ENCODE measurements at regions not wholly inside any gene's neighbourhood (a gene's known extent, or its start where the extent isn't known, plus 50 kb on each side); places are given as distances from the start of the nearest gene placed in this dataset.
"Not testable (repeated sequence)": the region's sequence is repeated elsewhere in the genome, so short reads cannot be mapped to it uniquely, and the experiment has no call there.

- DNase-seq (ENCODE audit: low read depth): no peak
These were observed 193.2 kb upstream of the KLF3 start for GRCh38 chr4:38470735-38471262.

- DNase-seq (ENCODE audit: low read depth): no peak
These were observed 181.3 kb upstream of the KLF3 start for GRCh38 chr4:38482696-38483095.

GRCh38 chr4:38483628-38484027 lies 180.4 kb upstream of the KLF3 start:
- not testable (repeated sequence) for DNase-seq (ENCODE audit: low read depth)

GRCh38 chr4:38489011-38489861 lies 174.8 kb upstream of the KLF3 start:
- no peak for DNase-seq (ENCODE audit: low read depth)

GRCh38 chr4:38489924-38490639 lies 173.9 kb upstream of the KLF3 start:
- no peak for DNase-seq (ENCODE audit: low read depth)

- no peak for DNase-seq (ENCODE audit: low read depth)
These were observed 173.1 kb upstream of the KLF3 start for GRCh38 chr4:38490753-38491446.

GRCh38 chr4:38491854-38492478 lies 172.0 kb upstream of the KLF3 start:
- no peak for DNase-seq (ENCODE audit: low read depth)

- no peak for DNase-seq (ENCODE audit: low read depth)
These were observed 170.9 kb upstream of the KLF3 start for GRCh38 chr4:38493066-38493465.

- no peak for DNase-seq (ENCODE audit: low read depth)
These were observed 168.6 kb upstream of the KLF3 start for GRCh38 chr4:38495446-38495845.

GRCh38 chr4:38497121-38497520 lies 166.9 kb upstream of the KLF3 start:
- no peak for DNase-seq (ENCODE audit: low read depth)

GRCh38 chr4:38499101-38499500 lies 164.9 kb upstream of the KLF3 start:
- no peak for DNase-seq (ENCODE audit: low read depth)

- no peak for DNase-seq (ENCODE audit: low read depth)
These were observed 163.6 kb upstream of the KLF3 start for GRCh38 chr4:38500433-38500832.

GRCh38 chr4:38501698-38502097 lies 162.3 kb upstream of the KLF3 start:
- DNase-seq (ENCODE audit: low read depth): no peak

GRCh38 chr4:38503689-38504395 lies 160.2 kb upstream of the KLF3 start:
- DNase-seq (ENCODE audit: low read depth): no peak

- DNase-seq (ENCODE audit: low read depth): no peak
These were observed 159.6 kb upstream of the KLF3 start for GRCh38 chr4:38504396-38504715.

- peak; percentile 5 for DNase-seq (ENCODE audit: low read depth)
These were observed 154.4 kb upstream of the KLF3 start for GRCh38 chr4:38509551-38509950.

- DNase-seq (ENCODE audit: low read depth): no peak
These were observed 153.8 kb upstream of the KLF3 start for GRCh38 chr4:38510201-38510600.

- no peak for DNase-seq (ENCODE audit: low read depth)
These were observed 152.3 kb upstream of the KLF3 start for GRCh38 chr4:38511702-38512101.

- DNase-seq (ENCODE audit: low read depth): no peak
These were observed 151.2 kb upstream of the KLF3 start for GRCh38 chr4:38512840-38513239.

- no peak for DNase-seq (ENCODE audit: low read depth)
These were observed 149.4 kb upstream of the KLF3 start for GRCh38 chr4:38514465-38515146.

- no peak for DNase-seq (ENCODE audit: low read depth)
These were observed 147.8 kb upstream of the KLF3 start for GRCh38 chr4:38516190-38516589.
